H1 (cell line): ENCODE measurements at regions not wholly inside any gene's neighbourhood (a gene's known extent, or its start where the extent isn't known, plus 50 kb on each side); places are given as distances from the start of the nearest gene placed in this dataset.

Experiments
- CTCF ChIA-PET: fragments of 300-600 bp; sonication (Branson Sonifier 250); formaldehyde crosslinking; loops from one replicate; lab custom pipeline; 2021; ENCODE audit not compliant: partially characterized antibody; lab: Charles Lee
- POLR2A ChIA-PET: fragments of 300-600 bp; sonication (Branson Sonifier 250); formaldehyde crosslinking; loops from one replicate; lab custom pipeline; 2021; ENCODE audit warnings: inconsistent platforms; ENCODE audit not compliant: partially characterized antibody; lab: Charles Lee
- DNase-seq, 2 experiments: peaks; one replicate each; pipeline versions ENCODE4 v3.0.0 to v3.0.0-alpha.2; 2010 to 2022; ENCODE audit warnings: low spot score in 2 of 2, low read depth in 1 of 2, mixed read lengths in 1 of 2
- FAIRE-seq: peaks from 2 replicates; lab custom pipeline; 2011; peaks lifted over from hg19 to GRCh38; lab: Jason Lieb, UNC
- H2AFZ ChIP-seq: 2 replicates; pipeline ENCODE4 v1.8.1; 2012; ENCODE audit warnings: low read length, inconsistent platforms
- H2AK5ac ChIP-seq: 2 replicates; pipeline ENCODE4 v1.6.1; 2013; ENCODE audit warnings: low read depth, low read length
- H2BK120ac ChIP-seq: replicated peaks from 2 replicates; pipeline ENCODE3; 2013; ENCODE audit warnings: low read depth, low read length, inconsistent platforms
- H2BK12ac ChIP-seq: 2 replicates; pipeline ENCODE4 v1.6.1; 2013; ENCODE audit warnings: low read depth, low read length
- H2BK15ac ChIP-seq: 2 replicates; pipeline ENCODE4 v1.6.1; 2013; ENCODE audit warnings: low read length
- H2BK20ac ChIP-seq: 2 replicates; pipeline ENCODE4 v1.6.1; 2013; ENCODE audit warnings: low read length
- H2BK5ac ChIP-seq: 2 replicates; pipeline ENCODE4 v1.6.1; 2013; ENCODE audit warnings: low read depth, low read length
- H3K14ac ChIP-seq: 2 replicates; pipeline ENCODE4 v1.6.1; 2013; ENCODE audit warnings: inconsistent platforms; ENCODE audit not compliant: insufficient read length
- H3K18ac ChIP-seq: 2 replicates; pipeline ENCODE4 v1.6.1; 2013; ENCODE audit warnings: low read length; ENCODE audit errors: extremely low read depth
- H3K23ac ChIP-seq: 2 replicates; pipeline ENCODE4 v1.6.1; 2013; ENCODE audit warnings: inconsistent platforms; ENCODE audit not compliant: insufficient read length
- H3K23me2 ChIP-seq: 2 replicates; pipeline ENCODE4 v1.6.1; 2013; ENCODE audit warnings: low read depth, low read length
- H3K27ac ChIP-seq: 2 replicates; pipeline ENCODE4 v1.6.1; 2011; ENCODE audit warnings: low read depth, low read length, inconsistent platforms
- H3K27me3 ChIP-seq, 4 experiments: replicated peaks in 1 of 4; 1 replicate in 1 of 4; 2 replicates in 3 of 4; pipeline versions ENCODE4 v1.6.1 to v1.8.1; 2011 to 2013; ENCODE audit warnings: low read length in 3 of 4, mild to moderate bottlenecking in 3 of 4, inconsistent platforms in 2 of 4, mixed read lengths in 2 of 4, moderate library complexity in 1 of 4; ENCODE audit not compliant: control insufficient read depth in 3 of 4, insufficient read depth in 3 of 4; ENCODE audit errors: extremely low read depth in 1 of 4
- H3K36me3 ChIP-seq, 4 experiments: 2 replicates each; pipeline versions ENCODE4 v1.6.1 to v1.8.1; 2011 to 2013; ENCODE audit warnings: mild to moderate bottlenecking in 4 of 4, low read length in 3 of 4, moderate library complexity in 2 of 4, control low read depth in 1 of 4, inconsistent platforms in 1 of 4; ENCODE audit not compliant: insufficient read depth in 4 of 4, control insufficient read depth in 2 of 4
- H3K4ac ChIP-seq: replicated peaks from 2 replicates; pipeline ENCODE3; 2013; ENCODE audit warnings: low read length, low read depth, mixed read lengths, inconsistent platforms; ENCODE audit not compliant: insufficient read length
- H3K4me1 ChIP-seq, 4 experiments: replicated peaks in 1 of 4; 1 replicate in 1 of 4; 2 replicates in 3 of 4; pipeline versions ENCODE4 v1.6.1 to v1.8.1; 2011 to 2013; ENCODE audit warnings: low read length in 3 of 4, inconsistent platforms in 2 of 4, mixed read lengths in 1 of 4; ENCODE audit not compliant: insufficient read depth in 4 of 4, control insufficient read depth in 3 of 4
- H3K4me2 ChIP-seq, 2 experiments: 2 replicates each; pipeline versions ENCODE4 v1.6.1 to v1.8.1; 2011 to 2013; ENCODE audit warnings: low read depth in 2 of 2, low read length in 2 of 2, control low read depth in 1 of 2, inconsistent platforms in 1 of 2, mild to moderate bottlenecking in 1 of 2; ENCODE audit not compliant: insufficient read depth in 1 of 2
- H3K4me3 ChIP-seq, 4 experiments: fragments of 200-600, 300-600 bp in 1 of 4; sonication (generic), shearing (Covaris generic), sonication (Bioruptor Twin) in 1 of 4; 2 replicates each; pipeline versions ENCODE4 v1.5.1 to v1.8.1; 2011 to 2016; ENCODE audit warnings: low read length in 4 of 4, low read depth in 3 of 4, control low read depth in 2 of 4, inconsistent platforms in 2 of 4, mild to moderate bottlenecking in 2 of 4, mixed read lengths in 1 of 4, moderate library complexity in 1 of 4; ENCODE audit not compliant: insufficient read depth in 2 of 4; ENCODE audit errors: extremely low read depth in 1 of 4
- H3K56ac ChIP-seq: replicated peaks from 2 replicates; pipeline ENCODE3; 2013; ENCODE audit warnings: low read depth, mild to moderate bottlenecking, mixed read lengths, low read length, inconsistent platforms; ENCODE audit not compliant: insufficient read length
- H3K79me1 ChIP-seq: 2 replicates; pipeline ENCODE4 v1.6.1; 2013; ENCODE audit warnings: low read depth, low read length, control low read depth
- H3K79me2 ChIP-seq, 2 experiments: 2 replicates each; pipeline versions ENCODE4 v1.6.1 to v1.8.1; 2012 to 2013; ENCODE audit warnings: low read length in 2 of 2, mild to moderate bottlenecking in 2 of 2, inconsistent platforms in 1 of 2; ENCODE audit not compliant: insufficient read depth in 2 of 2, control insufficient read depth in 1 of 2
- H3K9ac ChIP-seq, 4 experiments: replicated peaks in 1 of 4; 1 replicate in 1 of 4; 2 replicates in 3 of 4; pipeline versions ENCODE4 v1.6.1 to v1.8.1; 2011 to 2013; ENCODE audit warnings: low read depth in 3 of 4, low read length in 3 of 4, control low read depth in 2 of 4, mild to moderate bottlenecking in 2 of 4, moderate library complexity in 2 of 4, inconsistent platforms in 1 of 4; ENCODE audit errors: extremely low read depth in 1 of 4
- H3K9me3 ChIP-seq, 2 experiments: 2 replicates each; pipeline versions ENCODE4 v1.6.1 to v1.8.1; 2012 to 2013; ENCODE audit warnings: mild to moderate bottlenecking in 2 of 2, moderate library complexity in 2 of 2, control low read depth in 1 of 2, inconsistent platforms in 1 of 2, low read depth in 1 of 2, low read length in 1 of 2, mixed read lengths in 1 of 2; ENCODE audit not compliant: insufficient read depth in 2 of 2
- H4K20me1 ChIP-seq, 2 experiments: replicated peaks in 1 of 2; 2 replicates each; pipeline versions ENCODE3 to v1.8.1; 2011 to 2013; ENCODE audit warnings: inconsistent platforms in 2 of 2, low read length in 2 of 2, mild to moderate bottlenecking in 1 of 2; ENCODE audit not compliant: insufficient read depth in 2 of 2, control insufficient read depth in 1 of 2
- H4K5ac ChIP-seq: 2 replicates; pipeline ENCODE4 v1.6.1; 2013; ENCODE audit warnings: low read length, low read depth, mixed read lengths, inconsistent platforms; ENCODE audit not compliant: insufficient read length
- H4K8ac ChIP-seq: 2 replicates; pipeline ENCODE4 v1.8.0; 2013; ENCODE audit warnings: mild to moderate bottlenecking, moderate library complexity, low read length, inconsistent platforms; ENCODE audit not compliant: insufficient read depth; ENCODE audit errors: extremely low read depth
- H4K91ac ChIP-seq: replicated peaks from 2 replicates; pipeline ENCODE3; 2013; ENCODE audit warnings: low read length, mixed read lengths, inconsistent platforms; ENCODE audit not compliant: insufficient read length
- GABPA ChIP-seq: IDR thresholded peaks from 2 replicates; pipeline ENCODE4 v1.6.1; 2011; ENCODE audit warnings: mild to moderate bottlenecking, low read length, moderate library complexity, borderline replicate concordance; ENCODE audit not compliant: insufficient read depth
- NANOG ChIP-seq: IDR thresholded peaks from 2 replicates; pipeline ENCODE4 v1.6.1; 2011; ENCODE audit warnings: low read length, low read depth, mild to moderate bottlenecking, inconsistent platforms; ENCODE audit not compliant: insufficient read depth, poor library complexity, severe bottlenecking
- POLR2A ChIP-seq, 2 experiments: IDR thresholded peaks; 1 replicate in 1 of 2; 2 replicates in 1 of 2; pipeline ENCODE4 v1.6.1; 2011; ENCODE audit warnings: low read depth in 2 of 2, low read length in 2 of 2, mild to moderate bottlenecking in 2 of 2; ENCODE audit errors: control extremely low read depth in 1 of 2
- POLR2AphosphoS5 ChIP-seq: IDR thresholded peaks from 2 replicates; pipeline ENCODE4 v1.6.1; 2011; ENCODE audit warnings: low read depth, low read length
- RAD21 ChIP-seq, 2 experiments: IDR thresholded peaks in 1 of 2; conservative IDR thresholded peaks in 1 of 2; 2 replicates each; pipeline ENCODE4 v1.6.1; 2011; ENCODE audit warnings: low read depth in 2 of 2, low read length in 2 of 2, improper control_type of control experiment in 1 of 2, inconsistent platforms in 1 of 2, mild to moderate bottlenecking in 1 of 2, moderate library complexity in 1 of 2
- SIN3A ChIP-seq, 2 experiments: IDR thresholded peaks in 1 of 2; conservative IDR thresholded peaks in 1 of 2; 2 replicates each; pipeline ENCODE4 v1.6.1; 2011 to 2012; ENCODE audit warnings: low read length in 2 of 2, improper control_type of control experiment in 1 of 2, low read depth in 1 of 2, mild to moderate bottlenecking in 1 of 2
- SP1 ChIP-seq: IDR thresholded peaks from 2 replicates; pipeline ENCODE4 v1.6.1; 2011; ENCODE audit warnings: low read depth, low read length
- TCF12 ChIP-seq: IDR thresholded peaks from 2 replicates; pipeline ENCODE4 v1.6.1; 2011; ENCODE audit warnings: low read depth, mild to moderate bottlenecking, low read length
- TEAD4 ChIP-seq: IDR thresholded peaks from 2 replicates; pipeline ENCODE4 v1.6.1; 2012; ENCODE audit warnings: low read depth, low read length, inconsistent platforms, mixed read lengths
- WGBS, 2 experiments: shearing (Covaris generic) in 1 of 2; methylation state at CpG; one replicate each; pipeline versions ENCODE4 v1.1.6 to v1.1.7; 2013 to 2015; ENCODE audit warnings: low lambda C conversion rate in 2 of 2, mixed read lengths in 2 of 2, inconsistent platforms in 1 of 2, low coverage in 1 of 2, missing lambda C conversion rate in 1 of 2; ENCODE audit not compliant: insufficient replicate concordance in 2 of 2, insufficient coverage in 1 of 2, insufficient read length in 1 of 2; ENCODE audit errors: extremely low coverage in 1 of 2, missing lambda C conversion rate in 1 of 2; 5-methylcytosine and 5-hydroxymethylcytosine counted together

DNA sequence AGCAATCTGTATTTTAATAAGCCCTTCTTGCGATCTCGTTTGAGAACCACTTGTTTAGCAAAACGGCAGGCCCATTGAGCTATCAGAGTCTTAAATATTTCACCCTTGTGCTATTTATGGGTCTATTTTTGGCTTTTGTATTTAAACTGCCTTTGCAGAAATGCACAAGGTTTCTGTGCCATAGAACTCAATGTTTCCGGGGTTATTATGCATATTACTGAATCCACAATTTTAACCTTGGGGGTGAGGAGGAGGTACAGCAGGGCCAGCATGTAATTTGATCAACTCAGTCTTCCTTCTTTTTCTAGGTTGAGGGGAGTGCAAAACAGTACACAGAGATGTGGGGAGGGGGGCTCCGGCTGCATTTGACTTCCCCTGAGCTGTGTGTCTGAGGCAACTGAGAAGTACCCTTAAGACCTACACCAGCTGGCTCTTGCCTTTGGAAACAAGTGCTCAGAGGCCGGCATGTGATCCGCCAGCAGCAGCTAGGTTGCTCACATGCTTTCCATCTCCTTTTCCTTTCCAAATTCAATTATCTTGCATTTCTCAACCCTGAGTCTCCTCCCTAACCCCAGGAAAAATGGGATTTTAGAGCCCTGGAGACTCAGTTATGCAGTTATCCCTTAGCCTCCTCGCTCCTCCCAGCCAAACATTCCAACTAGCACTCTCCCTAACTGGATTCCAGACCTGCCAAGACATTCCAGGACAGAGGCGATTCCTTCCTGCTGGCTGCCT is 103.0 kb downstream of the HNRNPLL start:
- peak; percentile 78 for FAIRE-seq
- Histone ChIP-seq H3K4me1 (peaks cover 3 to 18% (median 7%) of the 10 kb centered on the region in 4 experiments), H3K4me2 (0 out of 4 replicates have a peak overlapping the region, but pooled peaks have one; percentile 2 to 15), H3K4ac (no peak overlapping the region), H2BK12ac (no peak overlapping the region), H3K9me3 (no peaks in the 10 kb centered on the region; a peak in 2 of 4 replicates), H3K36me3 (no peaks in the 10 kb centered on the region), H4K8ac (no peak overlapping the region), H3K14ac (no peak overlapping the region), H3K27ac (no peak overlapping the region), H3K9ac (no peak overlapping the region), H3K23ac (no peak overlapping the region), H2AK5ac (no peak overlapping the region), H3K56ac (no peak overlapping the region), H3K79me1 (no peaks in the 10 kb centered on the region), H4K5ac (no peak overlapping the region), H3K79me2 (no peaks in the 10 kb centered on the region), H2BK5ac (no peak overlapping the region), H2BK20ac (no peak overlapping the region), H2AFZ (peak overlapping the region; percentile 68), H3K23me2 (no peaks in the 10 kb centered on the region), H3K18ac (no peak overlapping the region), H3K4me3 (no peak overlapping the region), H2BK15ac (no peak overlapping the region), H4K20me1 (no peaks in the 10 kb centered on the region), H4K91ac (peak overlapping the region; percentile 2), H3K27me3 (no peaks in the 10 kb centered on the region), H2BK120ac (no peak overlapping the region)
- POLR2A ChIA-PET: no interaction called here
- no peak for DNase-seq
- TF ChIP-seq NANOG (no peak), TCF12 (0 out of 2 replicates have a peak, but pooled peaks have one; percentile 24), SIN3A (conservative IDR thresholded peaks at IDR 0.05 in 1 of 2, IDR thresholded peaks at IDR 0.05 in 1 of 2; ENCODE audit: low read depth in 1 of 2, low read length in 2 of 2) (no peak), SP1 (0 out of 2 replicates have a peak, but pooled peaks have one; percentile 45), GABPA (no peak), POLR2AphosphoS5 (peak; percentile 34; the same call in 1 of the 2 replicates), POLR2A (IDR thresholded peaks at IDR 0.05; ENCODE audit: control extremely low read depth in 1 of 2, low read depth in 2 of 2, low read length in 2 of 2) (no peak), RAD21 (IDR thresholded peaks at IDR 0.05 in 1 of 2, conservative IDR thresholded peaks at IDR 0.05 in 1 of 2; ENCODE audit: low read depth in 2 of 2, low read length in 2 of 2) (0 out of 4 replicates have a peak, but pooled peaks of 1 of the 2 experiments have one; percentile 0), TEAD4 (peak; percentile 98)
- CTCF ChIA-PET: interaction anchor here (1.2 to 4.7 kb wide), 4 partner anchors 9 to 184 kb away, joined by 3 to 37 read pairs (median 9); no protein-coding TSS in a partner anchor
- 68% methylated on average over 9 of the region's 9 CpGs; no CpG with 5 or more reads in 1 of the 2 experiments for WGBS, 2 experiments
